Adrenal gland (tissue), 9 donors: ENCODE measurements at regions not wholly inside any gene's neighbourhood (a gene's known extent, or its start where the extent isn't known, plus 50 kb on each side); places are given as distances from the start of the nearest gene placed in this dataset.

Experiments
- DNase-seq, 7 donors: peaks; one replicate each; pipeline ENCODE4 v3.0.0-alpha.2; 2019 to 2020
- H3K27ac ChIP-seq, 5 donors: fragments of 200-600 bp; sonication (generic) in 4 of 5; 1 replicate in 3 of 5; 2 replicates in 2 of 5; pipeline versions ENCODE4 v1.5.1 to v1.8.0; 2016 to 2020; ENCODE audit warnings: mild to moderate bottlenecking in 1 of 5
- H3K27me3 ChIP-seq: fragments of 200-600 bp; 2 replicates; pipeline ENCODE4 v1.8.0; 2021
- H3K36me3 ChIP-seq, 2 donors: fragments of 200-600 bp; replicated peaks in 1 of 2; 1 replicate in 1 of 2; 2 replicates in 1 of 2; pipeline versions ENCODE4 v1.5.1 to v1.8.0; 2018 to 2022
- H3K4me1 ChIP-seq, 2 donors: fragments of 200-600 bp; replicated peaks in 1 of 2; 1 replicate in 1 of 2; 2 replicates in 1 of 2; pipeline versions ENCODE4 v1.5.1 to v1.8.0; 2018 to 2021
- H3K4me3 ChIP-seq, 4 donors: fragments of 200-600 bp; sonication (generic) in 3 of 4; one replicate each; pipeline ENCODE4 v1.5.1; 2016 to 2018
- H3K9me3 ChIP-seq, 3 donors: fragments of 200-600 bp; sonication (generic) in 1 of 3; replicated peaks in 1 of 3; 1 replicate in 2 of 3; 2 replicates in 1 of 3; pipeline versions ENCODE4 v1.5.1 to v1.8.0; 2016 to 2021
- POLR2A ChIP-seq, 2 donors: fragments of 450-650 bp; IDR thresholded peaks; one replicate each; pipeline ENCODE4 v1.6.1; 2017; ENCODE audit warnings: antibody characterized with exemption in 2 of 2, mild to moderate bottlenecking in 2 of 2, moderate library complexity in 1 of 2
- WGBS, 4 donors: extraction: QIAGEN DNeasy Blood & Tissue Kit in 2 of 4; methylation state at CpG; one replicate each; pipeline versions ENCODE4 v1.1.5 to v1.1.7; 2013 to 2017; 5-methylcytosine and 5-hydroxymethylcytosine counted together
- intact Hi-C, 2 donors: fragments of 100-400 bp; cut with DNase I; formaldehyde crosslinking; loops; one replicate each; pipeline versions ENCODE4 v1.14.1 to v1.15.0; 2022 to 2023
- TF ChIP-seq, protein P1 (sequence below), 6 experiments: fragments of 450-650 bp in 4 of 6; fragments of 200-600 bp in 2 of 6; sonication (generic) in 1 of 6; IDR thresholded peaks; 1 replicate in 5 of 6; 2 replicates in 1 of 6; pipeline versions ENCODE4 v1.5.1 to v1.8.0; 2016 to 2021; ENCODE audit warnings: antibody characterized with exemption in 6 of 6, mild to moderate bottlenecking in 2 of 6, moderate library complexity in 1 of 6
- donor health status: healthy with polysubstance abuse.
- donor health status: Bipolar disorder and iron deficiency.
- donor health status: DM: yes; HTN: yes; CAD: no.
- donor health status: DM: no; HTN: no; CAD: no.
- donor health status: DM: no; HTN: no; CAD: no.

DNA sequence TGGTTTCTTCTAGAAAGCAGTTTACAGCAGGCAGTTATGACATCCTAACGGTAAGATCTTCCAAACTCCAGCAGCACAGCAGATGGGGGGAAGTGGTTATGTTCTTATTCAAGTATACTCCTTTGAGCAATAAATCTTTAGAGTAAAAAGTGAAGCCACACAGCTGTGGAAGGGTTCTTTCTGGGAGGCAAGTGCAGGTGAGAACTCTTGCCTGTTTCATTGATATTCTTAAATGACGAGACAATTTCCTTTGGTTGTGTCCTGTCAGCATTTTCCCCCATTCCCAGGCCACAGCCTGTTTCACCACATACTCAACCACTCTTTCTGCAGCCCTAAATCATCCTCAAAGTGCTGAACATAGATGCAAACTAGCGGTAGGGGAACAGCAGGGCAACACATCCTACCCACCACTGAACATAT is 207.3 kb upstream of the MTNR1B start:
- WGBS, 4 donors, result 54 to 76% (median 68%) methylated on average over 3 of the region's 3 CpGs
- H3K9me3 ChIP-seq, result no peaks in the 10 kb centered on the region
- no peak overlapping the region for H3K4me3 ChIP-seq
- no peak overlapping the region for H3K27ac ChIP-seq
- H3K4me1 ChIP-seq, result no peaks in the 10 kb centered on the region
- no peaks in the 10 kb centered on the region for H3K27me3 ChIP-seq
- no peaks in the 10 kb centered on the region for H3K36me3 ChIP-seq
- DNase-seq, result no peak
- intact Hi-C loops, result no loop called here
- no peak for TF ChIP-seq POLR2A (IDR thresholded peaks at IDR 0.05)
- TF ChIP-seq, protein P1, sequence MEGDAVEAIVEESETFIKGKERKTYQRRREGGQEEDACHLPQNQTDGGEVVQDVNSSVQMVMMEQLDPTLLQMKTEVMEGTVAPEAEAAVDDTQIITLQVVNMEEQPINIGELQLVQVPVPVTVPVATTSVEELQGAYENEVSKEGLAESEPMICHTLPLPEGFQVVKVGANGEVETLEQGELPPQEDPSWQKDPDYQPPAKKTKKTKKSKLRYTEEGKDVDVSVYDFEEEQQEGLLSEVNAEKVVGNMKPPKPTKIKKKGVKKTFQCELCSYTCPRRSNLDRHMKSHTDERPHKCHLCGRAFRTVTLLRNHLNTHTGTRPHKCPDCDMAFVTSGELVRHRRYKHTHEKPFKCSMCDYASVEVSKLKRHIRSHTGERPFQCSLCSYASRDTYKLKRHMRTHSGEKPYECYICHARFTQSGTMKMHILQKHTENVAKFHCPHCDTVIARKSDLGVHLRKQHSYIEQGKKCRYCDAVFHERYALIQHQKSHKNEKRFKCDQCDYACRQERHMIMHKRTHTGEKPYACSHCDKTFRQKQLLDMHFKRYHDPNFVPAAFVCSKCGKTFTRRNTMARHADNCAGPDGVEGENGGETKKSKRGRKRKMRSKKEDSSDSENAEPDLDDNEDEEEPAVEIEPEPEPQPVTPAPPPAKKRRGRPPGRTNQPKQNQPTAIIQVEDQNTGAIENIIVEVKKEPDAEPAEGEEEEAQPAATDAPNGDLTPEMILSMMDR (IDR thresholded peaks at IDR 0.05), result no peak

DNA sequence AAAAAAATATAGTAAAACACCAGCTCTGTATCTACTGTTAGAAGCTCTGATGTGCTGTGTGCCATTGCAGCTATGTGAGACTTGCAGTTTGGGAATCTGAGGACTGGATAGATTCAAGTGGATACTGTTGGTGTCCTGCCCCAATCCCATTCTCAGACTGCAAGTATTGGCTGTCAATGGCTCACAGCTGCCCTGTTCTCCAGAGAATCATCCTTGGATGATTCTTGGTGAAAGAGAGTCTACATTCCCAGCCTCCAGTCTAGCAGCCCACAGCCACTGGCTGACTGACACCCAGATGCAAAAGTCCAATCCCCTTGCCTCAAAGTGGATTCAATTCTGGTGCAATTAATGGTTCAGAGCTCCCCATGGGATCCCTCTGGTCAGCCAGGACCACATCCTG is 206.1 kb upstream of the MTNR1B start:
- Histone ChIP-seq H3K4me1 (no peaks in the 10 kb centered on the region), H3K27me3 (no peaks in the 10 kb centered on the region), H3K27ac (no peak overlapping the region), H3K9me3 (no peaks in the 10 kb centered on the region), H3K4me3 (no peak overlapping the region), H3K36me3 (no peaks in the 10 kb centered on the region)
- intact Hi-C loops, result no loop called here
- TF ChIP-seq, protein P1 (IDR thresholded peaks at IDR 0.05), result no peak
- TF ChIP-seq POLR2A (IDR thresholded peaks at IDR 0.05), result no peak
- DNase-seq, result no peak

DNA sequence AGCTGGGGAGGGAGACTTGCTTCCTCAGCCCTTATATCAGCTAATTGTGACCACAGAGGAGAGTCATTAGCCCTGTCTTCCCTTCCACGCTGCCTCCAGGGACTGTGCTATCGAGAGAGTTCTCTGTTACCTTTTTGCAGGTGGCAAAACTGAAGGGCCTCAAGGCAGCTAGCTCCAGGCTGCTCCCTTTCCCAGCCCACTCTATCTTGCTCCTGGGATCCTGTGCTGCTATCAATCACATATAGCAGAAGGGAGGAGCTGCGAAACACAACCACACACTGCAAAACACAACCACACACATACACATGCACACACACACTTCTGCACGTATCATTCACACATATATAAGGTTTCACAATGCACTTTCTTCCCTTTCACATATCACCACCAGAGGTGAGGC is 205.3 kb upstream of the MTNR1B start:
- no peaks in the 10 kb centered on the region for H3K36me3 ChIP-seq
- no peaks in the 10 kb centered on the region for H3K27me3 ChIP-seq
- TF ChIP-seq, protein P1 (IDR thresholded peaks at IDR 0.05), result no peak
- no peak for TF ChIP-seq POLR2A (IDR thresholded peaks at IDR 0.05)
- intact Hi-C loops, result no loop called here
- 75 to 85% (median 75%) methylated on average over 4 of the region's 4 CpGs for WGBS, 4 donors
- H3K9me3 ChIP-seq, result no peaks in the 10 kb centered on the region
- no peak overlapping the region for H3K27ac ChIP-seq
- H3K4me1 ChIP-seq, result no peaks in the 10 kb centered on the region
- no peak overlapping the region for H3K4me3 ChIP-seq
- no peak for DNase-seq

DNA sequence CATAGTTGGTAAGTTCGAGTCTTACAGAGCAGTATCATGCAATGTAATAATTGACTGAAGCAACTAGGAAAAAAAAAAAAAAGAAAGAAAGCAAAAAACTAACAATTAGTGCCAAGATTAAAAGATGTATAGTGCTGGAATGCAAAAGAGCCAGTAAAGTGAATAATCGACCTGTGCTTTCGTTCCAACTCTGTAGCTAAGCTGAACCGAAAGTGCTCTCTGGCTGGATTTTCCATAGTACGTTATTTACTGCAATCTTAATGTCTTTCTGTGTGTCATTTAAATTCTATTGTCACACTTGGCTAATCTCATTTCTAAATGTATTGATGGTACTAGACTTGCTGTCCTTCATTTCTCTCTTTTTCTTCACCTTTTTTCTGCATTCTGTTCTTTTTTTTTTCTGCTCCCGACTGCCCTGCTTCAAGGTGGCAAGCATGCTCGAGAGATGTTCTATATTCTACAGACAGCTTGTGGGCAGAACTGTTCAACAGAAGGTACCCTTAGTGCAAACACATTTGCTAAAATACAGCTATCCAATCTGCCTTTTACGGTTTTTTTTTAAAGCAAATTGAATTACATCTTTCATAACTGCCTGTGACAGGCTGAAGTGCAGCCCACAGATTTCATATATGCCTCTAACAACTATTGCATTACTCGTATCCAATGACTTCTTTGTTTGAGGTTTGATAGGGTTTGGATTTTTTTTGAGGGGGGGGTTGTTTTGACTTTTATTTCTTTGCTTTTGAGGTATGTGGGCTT is 204.2 kb upstream of the MTNR1B start:
- no peak for DNase-seq
- Histone ChIP-seq H3K27me3 (no peaks in the 10 kb centered on the region), H3K27ac (no peak overlapping the region), H3K4me3 (no peak overlapping the region), H3K9me3 (no peaks in the 10 kb centered on the region), H3K4me1 (no peaks in the 10 kb centered on the region), H3K36me3 (no peaks in the 10 kb centered on the region)
- WGBS, 4 donors, result 64 to 78% (median 69%) methylated on average over 9 of the region's 9 CpGs
- intact Hi-C loops, result no loop called here
- TF ChIP-seq, protein P1 (IDR thresholded peaks at IDR 0.05), result no peak
- no peak for TF ChIP-seq POLR2A (IDR thresholded peaks at IDR 0.05)
